Parathyroid adenoma (tissue), 2 donors: ENCODE measurements at regions not wholly inside any gene's neighbourhood (a gene's known extent, or its start where the extent isn't known, plus 50 kb on each side); places are given as distances from the start of the nearest gene placed in this dataset.

Source experiments
- H2AFZ ChIP-seq: fragments of 300-600 bp; sonication (generic); one replicate; pipeline ENCODE4 v1.7.0; 2017; ENCODE audit warnings: antibody characterized with exemption, mild to moderate bottlenecking
- H3K27ac ChIP-seq: fragments of 300-600 bp; sonication (generic); one replicate; pipeline ENCODE4 v1.7.0; 2017
- H3K27me3 ChIP-seq: fragments of 300-600 bp; sonication (generic); one replicate; pipeline ENCODE4 v1.7.0; 2017; ENCODE audit warnings: low read length; ENCODE audit not compliant: control insufficient read depth, insufficient read depth
- H3K36me3 ChIP-seq: fragments of 300-600 bp; sonication (generic); one replicate; pipeline ENCODE4 v1.7.0; 2017; ENCODE audit warnings: low read length; ENCODE audit not compliant: control insufficient read depth, insufficient read depth
- H3K4me1 ChIP-seq: fragments of 300-600 bp; sonication (generic); one replicate; pipeline ENCODE4 v1.7.0; 2017; ENCODE audit warnings: control low read depth
- H3K4me2 ChIP-seq: fragments of 300-600 bp; sonication (generic); one replicate; pipeline ENCODE4 v1.7.0; 2017; ENCODE audit warnings: low read length
- H3K4me3 ChIP-seq: fragments of 300-600 bp; sonication (generic); one replicate; pipeline ENCODE4 v1.7.0; 2017; ENCODE audit warnings: low read depth, low read length
- H3K79me2 ChIP-seq: fragments of 300-600 bp; sonication (generic); one replicate; pipeline ENCODE4 v1.7.0; 2017; ENCODE audit warnings: control low read depth
- H3K9ac ChIP-seq: fragments of 300-600 bp; sonication (generic); one replicate; pipeline ENCODE4 v1.7.0; 2017; ENCODE audit warnings: mild to moderate bottlenecking
- H3K9me3 ChIP-seq: fragments of 300-600 bp; sonication (generic); one replicate; pipeline ENCODE4 v1.7.0; 2017; ENCODE audit warnings: low read length; ENCODE audit not compliant: control insufficient read depth
- TF ChIP-seq, protein P1 (sequence below): fragments of 300-600 bp; sonication (generic); IDR thresholded peaks from one replicate; pipeline ENCODE4 v1.7.0; 2017; ENCODE audit warnings: antibody characterized with exemption, mild to moderate bottlenecking
- donor health status: primary hyperparathyroidism.

DNA sequence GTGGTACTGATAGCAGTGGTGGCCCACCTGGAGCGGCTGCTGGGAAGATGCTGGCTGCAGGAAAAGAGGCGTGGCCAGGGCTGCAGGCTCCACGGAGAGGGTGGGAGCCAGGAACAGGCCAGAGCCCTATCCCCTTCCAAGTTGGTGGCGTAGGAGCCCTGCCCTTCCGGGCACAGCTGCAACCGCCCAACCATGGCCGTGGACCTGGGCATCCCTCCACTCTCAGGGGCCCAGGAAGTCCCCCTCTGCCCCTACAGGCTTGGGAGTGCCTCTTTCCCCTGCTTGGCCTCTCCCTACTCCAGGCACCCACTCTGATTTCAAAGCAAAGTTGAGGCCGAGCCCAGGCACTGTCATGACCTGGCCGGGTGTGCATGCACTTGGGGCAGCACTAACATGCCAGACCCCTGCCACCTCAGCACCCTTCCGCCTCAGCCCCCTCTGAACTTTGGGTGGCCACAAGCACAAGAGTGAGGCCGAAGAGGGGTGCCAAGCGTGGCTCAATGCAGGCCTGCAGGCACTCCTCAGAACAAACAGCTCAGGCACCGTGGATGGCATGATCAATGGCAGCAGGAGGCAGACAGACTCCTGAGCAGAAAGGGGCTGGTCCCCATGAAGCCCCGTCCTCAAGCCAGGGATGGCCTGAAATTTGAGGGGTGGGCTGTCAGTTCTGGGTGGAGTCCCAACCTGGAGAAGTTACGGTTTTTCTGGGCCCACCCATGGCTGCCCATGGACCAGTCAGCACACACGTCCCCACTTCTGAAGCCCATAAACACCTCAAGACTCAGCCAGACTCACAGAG, 164.9 kb upstream of the PRNP start:
- H3K9ac ChIP-seq = no peak overlapping the region
- TF ChIP-seq, protein P1, sequence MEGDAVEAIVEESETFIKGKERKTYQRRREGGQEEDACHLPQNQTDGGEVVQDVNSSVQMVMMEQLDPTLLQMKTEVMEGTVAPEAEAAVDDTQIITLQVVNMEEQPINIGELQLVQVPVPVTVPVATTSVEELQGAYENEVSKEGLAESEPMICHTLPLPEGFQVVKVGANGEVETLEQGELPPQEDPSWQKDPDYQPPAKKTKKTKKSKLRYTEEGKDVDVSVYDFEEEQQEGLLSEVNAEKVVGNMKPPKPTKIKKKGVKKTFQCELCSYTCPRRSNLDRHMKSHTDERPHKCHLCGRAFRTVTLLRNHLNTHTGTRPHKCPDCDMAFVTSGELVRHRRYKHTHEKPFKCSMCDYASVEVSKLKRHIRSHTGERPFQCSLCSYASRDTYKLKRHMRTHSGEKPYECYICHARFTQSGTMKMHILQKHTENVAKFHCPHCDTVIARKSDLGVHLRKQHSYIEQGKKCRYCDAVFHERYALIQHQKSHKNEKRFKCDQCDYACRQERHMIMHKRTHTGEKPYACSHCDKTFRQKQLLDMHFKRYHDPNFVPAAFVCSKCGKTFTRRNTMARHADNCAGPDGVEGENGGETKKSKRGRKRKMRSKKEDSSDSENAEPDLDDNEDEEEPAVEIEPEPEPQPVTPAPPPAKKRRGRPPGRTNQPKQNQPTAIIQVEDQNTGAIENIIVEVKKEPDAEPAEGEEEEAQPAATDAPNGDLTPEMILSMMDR = no peak
- H3K9me3 ChIP-seq = no peaks in the 10 kb centered on the region
- H3K27me3 ChIP-seq = no peaks in the 10 kb centered on the region
- no peak overlapping the region for H2AFZ ChIP-seq
- H3K4me2 ChIP-seq = no peak overlapping the region
- no peaks in the 10 kb centered on the region for H3K79me2 ChIP-seq
- no peak overlapping the region for H3K27ac ChIP-seq
- H3K36me3 ChIP-seq = no peaks in the 10 kb centered on the region
- H3K4me3 ChIP-seq = no peak overlapping the region
- H3K4me1 ChIP-seq = no peaks in the 10 kb centered on the region

DNA sequence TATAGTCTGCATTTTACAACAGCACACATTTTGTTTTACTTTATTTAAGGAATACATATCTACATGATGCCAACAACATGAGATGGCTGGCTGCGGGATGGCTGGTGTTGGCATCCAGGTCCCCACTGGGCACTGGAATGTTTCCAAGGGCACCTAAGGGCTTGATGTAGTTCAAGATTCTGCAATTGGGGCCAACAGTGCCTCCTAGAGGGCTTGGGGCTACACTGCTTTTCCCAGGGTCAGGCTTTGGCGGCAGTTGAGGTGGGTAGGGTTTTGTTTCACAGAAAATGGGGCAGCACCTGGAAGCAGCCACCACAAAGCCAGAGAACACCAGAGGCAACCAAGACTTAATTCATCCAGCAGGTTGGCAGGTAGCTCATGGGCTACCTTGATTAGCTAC, 166.7 kb upstream of the PRNP start:
- Histone ChIP-seq H3K36me3 (no peaks in the 10 kb centered on the region), H3K27me3 (no peaks in the 10 kb centered on the region), H3K9me3 (no peaks in the 10 kb centered on the region), H3K4me3 (no peak overlapping the region), H3K4me1 (no peaks in the 10 kb centered on the region), H3K27ac (no peak overlapping the region), H2AFZ (no peak overlapping the region), H3K4me2 (no peak overlapping the region), H3K9ac (no peak overlapping the region), H3K79me2 (no peaks in the 10 kb centered on the region)
- TF ChIP-seq, protein P1 = peak; percentile 36

DNA sequence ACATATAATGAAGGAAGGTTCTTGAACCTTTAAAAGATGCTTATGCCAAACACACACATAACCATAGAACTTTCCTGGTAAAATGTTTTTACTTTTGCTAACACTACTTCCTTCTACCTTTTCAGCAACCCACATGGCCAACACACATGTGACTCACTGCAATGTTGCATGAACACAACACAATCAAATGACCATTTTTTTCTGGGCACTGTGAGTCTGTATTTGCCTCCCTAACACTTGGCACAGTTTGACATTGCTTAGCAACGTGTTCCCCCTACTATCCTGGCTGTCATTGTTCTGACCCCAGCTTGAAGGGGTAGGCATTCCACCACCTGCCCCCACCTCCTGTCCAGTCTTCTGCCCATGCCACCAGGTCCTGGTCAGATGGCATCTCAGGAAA, 169.4 kb upstream of the PRNP start:
- H3K27me3 ChIP-seq = no peaks in the 10 kb centered on the region
- no peak overlapping the region for H3K4me3 ChIP-seq
- TF ChIP-seq, protein P1 = no peak
- no peaks in the 10 kb centered on the region for H3K36me3 ChIP-seq
- H3K4me1 ChIP-seq = no peaks in the 10 kb centered on the region
- H3K9ac ChIP-seq = no peak overlapping the region
- H3K27ac ChIP-seq = no peak overlapping the region
- no peaks in the 10 kb centered on the region for H3K79me2 ChIP-seq
- no peak overlapping the region for H2AFZ ChIP-seq
- no peaks in the 10 kb centered on the region for H3K9me3 ChIP-seq
- no peak overlapping the region for H3K4me2 ChIP-seq

DNA sequence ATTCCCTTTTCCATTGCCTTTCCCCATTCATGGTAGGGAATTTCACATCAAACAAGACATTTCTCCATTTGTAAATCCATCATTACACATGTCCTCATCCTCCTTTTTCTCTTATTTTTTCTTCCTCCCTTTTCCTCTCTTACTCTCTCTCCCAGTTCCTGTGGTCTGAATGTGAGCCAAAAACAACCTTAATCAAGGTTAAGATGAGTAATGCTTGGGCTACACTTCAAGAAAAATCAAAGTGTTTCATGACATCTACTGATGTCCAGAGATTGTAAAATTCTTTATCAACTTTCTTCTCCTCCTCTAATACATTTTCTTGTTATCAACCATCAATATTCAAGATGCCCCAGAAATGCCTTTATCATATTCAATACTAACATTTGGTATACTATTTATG, 172.5 kb upstream of the PRNP start:
- no peaks in the 10 kb centered on the region for H3K27me3 ChIP-seq
- no peak overlapping the region for H3K4me3 ChIP-seq
- no peaks in the 10 kb centered on the region for H3K79me2 ChIP-seq
- H3K9ac ChIP-seq = no peak overlapping the region
- no peak overlapping the region for H3K4me2 ChIP-seq
- no peaks in the 10 kb centered on the region for H3K4me1 ChIP-seq
- no peaks in the 10 kb centered on the region for H3K9me3 ChIP-seq
- TF ChIP-seq, protein P1 = no peak
- no peak overlapping the region for H2AFZ ChIP-seq
- H3K36me3 ChIP-seq = no peaks in the 10 kb centered on the region
- no peak overlapping the region for H3K27ac ChIP-seq
